DND-41 (cell line): ENCODE measurements at regions not wholly inside any gene's neighbourhood (a gene's known extent, or its start where the extent isn't known, plus 50 kb on each side); places are given as distances from the start of the nearest gene placed in this dataset.

ENCODE experiments used
- ATAC-seq: fragments of 200-7000 bp; cut with Tn5 transposase; 3 replicates; pipeline ENCODE4 v1.9.1; 2021; ENCODE audit warnings: low read depth; ENCODE audit not compliant: insufficient read depth
- DNase-seq: peaks from one replicate; pipeline ENCODE4 v3.0.0-alpha.2; 2020
- H2AFZ ChIP-seq: 2 replicates; pipeline ENCODE4 v1.6.0; 2012; ENCODE audit warnings: low read depth, low read length
- H3K27ac ChIP-seq: 2 replicates; pipeline ENCODE4 v1.5.1; 2012; ENCODE audit warnings: low read length, inconsistent platforms
- H3K27me3 ChIP-seq: fragments of 200-600 bp; sonication (generic); 2 replicates; pipeline ENCODE4 v1.6.0; 2012; ENCODE audit warnings: low read length, mild to moderate bottlenecking, inconsistent platforms; ENCODE audit not compliant: insufficient read depth, poor library complexity
- H3K36me3 ChIP-seq: 2 replicates; pipeline ENCODE4 v1.5.1; 2012; ENCODE audit warnings: low read length, inconsistent platforms; ENCODE audit not compliant: insufficient read depth
- H3K4me1 ChIP-seq: 2 replicates; pipeline ENCODE4 v1.5.1; 2012; ENCODE audit warnings: mild to moderate bottlenecking, low read length; ENCODE audit not compliant: insufficient read depth
- H3K4me2 ChIP-seq: 2 replicates; pipeline ENCODE4 v1.6.0; 2012; ENCODE audit warnings: mild to moderate bottlenecking, moderate library complexity, low read length, inconsistent platforms; ENCODE audit not compliant: insufficient read depth
- H3K4me3 ChIP-seq, 2 experiments: fragments of 200-600 bp in 1 of 2; shearing (Covaris generic) in 1 of 2; 2 replicates each; pipeline ENCODE4 v1.5.1; 2012 to 2016; ENCODE audit warnings: inconsistent platforms in 2 of 2, low read length in 2 of 2, mild to moderate bottlenecking in 2 of 2, low read depth in 1 of 2, moderate library complexity in 1 of 2
- H3K79me2 ChIP-seq: 2 replicates; pipeline ENCODE4 v1.6.0; 2012; ENCODE audit warnings: low read length, inconsistent platforms; ENCODE audit not compliant: insufficient read depth
- H3K9ac ChIP-seq: 2 replicates; pipeline ENCODE4 v1.6.0; 2012; ENCODE audit warnings: low read depth, mild to moderate bottlenecking, inconsistent platforms, low read length, moderate library complexity
- H3K9me3 ChIP-seq: 2 replicates; pipeline ENCODE4 v1.5.1; 2012; ENCODE audit warnings: low read length, moderate library complexity, mild to moderate bottlenecking, inconsistent platforms; ENCODE audit not compliant: insufficient read depth, severe bottlenecking
- H4K20me1 ChIP-seq: 2 replicates; pipeline ENCODE4 v1.6.0; 2012; ENCODE audit warnings: low read length; ENCODE audit not compliant: insufficient read depth
- CTCF ChIP-seq: IDR thresholded peaks from 2 replicates; pipeline ENCODE4 v1.5.1; 2012; ENCODE audit warnings: borderline replicate concordance, low read length, moderate library complexity, mild to moderate bottlenecking; ENCODE audit not compliant: poor library complexity, severe bottlenecking; ENCODE audit errors: extremely low read depth
- EZH2 ChIP-seq: IDR thresholded peaks from 3 replicates; pipeline ENCODE4 v1.6.1; 2012; ENCODE audit warnings: borderline replicate concordance, low read depth, mild to moderate bottlenecking, moderate library complexity, low read length, inconsistent platforms; ENCODE audit not compliant: severe bottlenecking

- TF ChIP-seq CTCF (no peak), EZH2 (no peak)
- ATAC-seq (no peak), DNase-seq (no peak)
- H3K9me3 ChIP-seq = no peaks in the 10 kb centered on the region
- H3K4me2 ChIP-seq = no peak overlapping the region
- no peaks in the 10 kb centered on the region for H3K27me3 ChIP-seq
- no peaks in the 10 kb centered on the region for H4K20me1 ChIP-seq
- H2AFZ ChIP-seq = no peak overlapping the region
- H3K4me3 ChIP-seq = no peak overlapping the region
- no peaks in the 10 kb centered on the region for H3K36me3 ChIP-seq
- no peak overlapping the region for H3K27ac ChIP-seq
- no peak overlapping the region for H3K9ac ChIP-seq
- H3K4me1 ChIP-seq = no peaks in the 10 kb centered on the region
- no peaks in the 10 kb centered on the region for H3K79me2 ChIP-seq
These were observed 366.9 kb downstream of the BRD1 start for GRCh38 chr22:49460592-49461281.

GRCh38 chr22:49460091-49460490 lies 367.6 kb downstream of the BRD1 start:
- Histone ChIP-seq H3K79me2 (no peaks in the 10 kb centered on the region), H3K4me3 (no peak overlapping the region), H3K9ac (no peak overlapping the region), H3K36me3 (no peaks in the 10 kb centered on the region), H3K4me2 (no peak overlapping the region), H3K27me3 (no peaks in the 10 kb centered on the region), H3K27ac (no peak overlapping the region), H3K4me1 (no peaks in the 10 kb centered on the region), H3K9me3 (no peaks in the 10 kb centered on the region), H4K20me1 (no peaks in the 10 kb centered on the region), H2AFZ (no peak overlapping the region)
- DNase-seq (no peak), ATAC-seq (no peak)
- TF ChIP-seq CTCF (no peak), EZH2 (no peak)

GRCh38 chr22:49458708-49459099 lies 369.0 kb downstream of the BRD1 start:
- DNase-seq = no peak
- H3K9me3 ChIP-seq = no peaks in the 10 kb centered on the region
- H3K27me3 ChIP-seq = no peaks in the 10 kb centered on the region
- no peaks in the 10 kb centered on the region for H3K4me1 ChIP-seq
- TF ChIP-seq CTCF (no peak), EZH2 (no peak)
- no peak overlapping the region for H3K4me2 ChIP-seq
- no peak overlapping the region for H2AFZ ChIP-seq
- no peak overlapping the region for H3K9ac ChIP-seq
- H3K27ac ChIP-seq = no peak overlapping the region
- no peaks in the 10 kb centered on the region for H4K20me1 ChIP-seq
- no peaks in the 10 kb centered on the region for H3K36me3 ChIP-seq
- H3K4me3 ChIP-seq = no peak overlapping the region
- ATAC-seq = no peak
- H3K79me2 ChIP-seq = no peaks in the 10 kb centered on the region
